Spleen (tissue), 11 donors: ENCODE measurements at regions not wholly inside any gene's neighbourhood (a gene's known extent, or its start where the extent isn't known, plus 50 kb on each side); places are given as distances from the start of the nearest gene placed in this dataset.

Source experiments
- DNase-seq: peaks from one replicate; pipeline ENCODE4 v3.0.0-alpha.2; 2020
- H3K27ac ChIP-seq, 8 donors: fragments of 200-600 bp; sonication (generic) in 7 of 8; 1 replicate in 4 of 8; 2 replicates in 4 of 8; pipeline versions ENCODE4 v1.5.0 to v1.8.0; 2016 to 2021; ENCODE audit warnings: inconsistent platforms in 4 of 8, mild to moderate bottlenecking in 4 of 8, moderate library complexity in 1 of 8
- H3K27me3 ChIP-seq, 7 donors: fragments of 200-600 bp; sonication (generic) in 6 of 7; replicated peaks in 1 of 7; 1 replicate in 4 of 7; 2 replicates in 3 of 7; pipeline versions ENCODE4 v1.5.0 to v1.8.0; 2016 to 2021; ENCODE audit warnings: inconsistent platforms in 3 of 7, mild to moderate bottlenecking in 1 of 7
- H3K36me3 ChIP-seq, 6 donors: fragments of 200-600 bp; sonication (generic) in 5 of 6; 1 replicate in 4 of 6; 2 replicates in 2 of 6; pipeline versions ENCODE4 v1.5.0 to v1.8.0; 2016 to 2021; ENCODE audit warnings: inconsistent platforms in 2 of 6
- H3K4me1 ChIP-seq, 6 donors: fragments of 200-600 bp; sonication (generic) in 5 of 6; 1 replicate in 3 of 6; 2 replicates in 3 of 6; pipeline versions ENCODE4 v1.5.0 to v1.8.0; 2016 to 2021; ENCODE audit warnings: inconsistent platforms in 3 of 6
- H3K4me3 ChIP-seq, 8 donors: fragments of 200-600 bp; sonication (generic) in 7 of 8; 1 replicate in 4 of 8; 2 replicates in 4 of 8; pipeline versions ENCODE4 v1.5.0 to v1.8.0; 2016 to 2021; ENCODE audit warnings: inconsistent platforms in 4 of 8, mild to moderate bottlenecking in 4 of 8, moderate library complexity in 2 of 8
- H3K9me3 ChIP-seq, 8 donors: fragments of 200-600 bp; sonication (generic) in 7 of 8; 1 replicate in 4 of 8; 2 replicates in 4 of 8; pipeline versions ENCODE4 v1.5.0 to v1.8.0; 2016 to 2021; ENCODE audit warnings: inconsistent platforms in 4 of 8
- POLR2A ChIP-seq, 3 donors: fragments of 450-650 bp; IDR thresholded peaks; one replicate each; pipeline ENCODE4 v1.5.1; 2017; ENCODE audit warnings: antibody characterized with exemption in 3 of 3, mild to moderate bottlenecking in 1 of 3
- POLR2AphosphoS5 ChIP-seq, 3 donors: sonication (generic); formaldehyde crosslinking; IDR thresholded peaks; one replicate each; pipeline ENCODE4 v1.5.1; 2017; ENCODE audit warnings: antibody characterized with exemption in 3 of 3
- WGBS, 5 donors: extraction: QIAGEN DNeasy Blood & Tissue Kit in 3 of 5; methylation state at CpG; one replicate each; pipeline versions ENCODE4 v1.1.5 to v1.1.7; 2013 to 2018; 5-methylcytosine and 5-hydroxymethylcytosine counted together
- intact Hi-C: fragments of 100-400 bp; cut with DNase I; formaldehyde crosslinking; loops from one replicate; pipeline ENCODE4 v1.15.0; 2023; ENCODE audit warnings: low total_unique reads
- TF ChIP-seq, protein P1 (sequence below), 11 experiments: fragments of 200-600 bp in 7 of 11; fragments of 450-650 bp in 4 of 11; sonication (generic) in 4 of 11; IDR thresholded peaks in 8 of 11; conservative IDR thresholded peaks in 3 of 11; 1 replicate in 7 of 11; 2 replicates in 4 of 11; pipeline versions ENCODE4 v1.4.0 to v1.8.0; 2016 to 2021; ENCODE audit warnings: antibody characterized with exemption in 11 of 11, inconsistent platforms in 4 of 11, mild to moderate bottlenecking in 1 of 11
- donor health status: healthy with polysubstance abuse.
- donor health status: DM: no; HTN: no; CAD: no; lungs with moderate emphysema.
- donor health status: DM: no; HTN: no; CAD: no.
- donor health status: Bipolar disorder and iron deficiency.
- donor health status: healthy.
- donor health status: DM: no; HTN: no; CAD: no.
- donor health status: DM: yes; HTN: yes; CAD: no.

DNA sequence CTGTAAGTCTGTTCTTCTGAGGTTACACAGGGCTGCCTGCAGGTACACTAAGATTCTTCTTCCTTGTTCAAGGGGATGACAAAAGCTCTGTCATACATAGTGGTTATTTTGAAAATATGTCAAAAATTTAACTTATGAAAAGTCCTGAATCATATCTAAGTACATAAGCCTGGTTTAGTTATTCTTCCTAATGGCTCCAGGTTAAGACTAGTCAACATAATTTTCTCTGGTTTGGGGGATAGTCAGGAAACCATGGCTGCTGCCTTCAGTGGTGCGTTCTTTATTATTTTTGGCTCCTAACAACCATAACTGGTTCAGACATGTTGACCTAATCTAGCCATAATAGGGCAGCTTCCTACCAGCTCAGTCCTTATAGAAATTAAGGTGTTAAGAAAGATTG lies 257.4 kb upstream of the DDI1 start:
- Histone ChIP-seq H3K27me3 (no peaks in the 10 kb centered on the region), H3K4me1 (no peaks in the 10 kb centered on the region), H3K9me3 (no peaks in the 10 kb centered on the region), H3K27ac (no peak overlapping the region), H3K36me3 (no peaks in the 10 kb centered on the region), H3K4me3 (no peak overlapping the region)
- DNase-seq: no peak
- 86 to 100% (median 93%) methylated on average over 1 of the region's 1 CpG for WGBS, 5 donors
- intact Hi-C loops: no loop called here
- TF ChIP-seq POLR2AphosphoS5 (IDR thresholded peaks at IDR 0.05): no peak
- TF ChIP-seq, protein P1, sequence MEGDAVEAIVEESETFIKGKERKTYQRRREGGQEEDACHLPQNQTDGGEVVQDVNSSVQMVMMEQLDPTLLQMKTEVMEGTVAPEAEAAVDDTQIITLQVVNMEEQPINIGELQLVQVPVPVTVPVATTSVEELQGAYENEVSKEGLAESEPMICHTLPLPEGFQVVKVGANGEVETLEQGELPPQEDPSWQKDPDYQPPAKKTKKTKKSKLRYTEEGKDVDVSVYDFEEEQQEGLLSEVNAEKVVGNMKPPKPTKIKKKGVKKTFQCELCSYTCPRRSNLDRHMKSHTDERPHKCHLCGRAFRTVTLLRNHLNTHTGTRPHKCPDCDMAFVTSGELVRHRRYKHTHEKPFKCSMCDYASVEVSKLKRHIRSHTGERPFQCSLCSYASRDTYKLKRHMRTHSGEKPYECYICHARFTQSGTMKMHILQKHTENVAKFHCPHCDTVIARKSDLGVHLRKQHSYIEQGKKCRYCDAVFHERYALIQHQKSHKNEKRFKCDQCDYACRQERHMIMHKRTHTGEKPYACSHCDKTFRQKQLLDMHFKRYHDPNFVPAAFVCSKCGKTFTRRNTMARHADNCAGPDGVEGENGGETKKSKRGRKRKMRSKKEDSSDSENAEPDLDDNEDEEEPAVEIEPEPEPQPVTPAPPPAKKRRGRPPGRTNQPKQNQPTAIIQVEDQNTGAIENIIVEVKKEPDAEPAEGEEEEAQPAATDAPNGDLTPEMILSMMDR (IDR thresholded peaks at IDR 0.05 in 8 of 11, conservative IDR thresholded peaks at IDR 0.05 in 3 of 11): no peak

DNA sequence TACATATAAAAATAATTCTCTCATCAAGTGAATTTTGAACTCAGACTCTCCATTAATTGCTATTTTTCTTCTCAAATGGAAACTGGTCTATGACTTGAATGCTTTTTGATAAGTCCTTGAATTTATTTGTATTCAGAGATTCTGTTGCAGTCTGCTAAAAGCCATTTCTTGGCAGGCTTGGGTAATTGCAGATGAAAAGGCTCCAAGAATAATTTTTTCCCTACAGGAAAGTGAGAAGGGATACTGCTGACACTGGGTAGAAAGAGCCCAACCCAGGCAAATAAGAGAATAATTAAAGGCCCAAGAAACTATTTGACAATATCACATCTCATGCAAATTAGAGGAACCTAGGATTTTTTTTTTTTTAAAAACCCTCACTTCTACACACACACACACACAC lies 246.5 kb upstream of the DDI1 start:
- peaks cover 0 to 31% (median 14%) of the 10 kb centered on the region in 8 donors for H3K9me3 ChIP-seq
- H3K36me3 ChIP-seq: no peaks in the 10 kb centered on the region
- intact Hi-C loops: no loop called here
- DNase-seq: no peak
- no peaks in the 10 kb centered on the region for H3K27me3 ChIP-seq
- H3K27ac ChIP-seq: no peak overlapping the region
- no peaks in the 10 kb centered on the region for H3K4me1 ChIP-seq
- H3K4me3 ChIP-seq: no peak overlapping the region
- TF ChIP-seq, protein P1 (IDR thresholded peaks at IDR 0.05 in 8 of 11, conservative IDR thresholded peaks at IDR 0.05 in 3 of 11): no peak
- no peak for TF ChIP-seq POLR2AphosphoS5 (IDR thresholded peaks at IDR 0.05)
- no peak for TF ChIP-seq POLR2A (IDR thresholded peaks at IDR 0.05)

DNA sequence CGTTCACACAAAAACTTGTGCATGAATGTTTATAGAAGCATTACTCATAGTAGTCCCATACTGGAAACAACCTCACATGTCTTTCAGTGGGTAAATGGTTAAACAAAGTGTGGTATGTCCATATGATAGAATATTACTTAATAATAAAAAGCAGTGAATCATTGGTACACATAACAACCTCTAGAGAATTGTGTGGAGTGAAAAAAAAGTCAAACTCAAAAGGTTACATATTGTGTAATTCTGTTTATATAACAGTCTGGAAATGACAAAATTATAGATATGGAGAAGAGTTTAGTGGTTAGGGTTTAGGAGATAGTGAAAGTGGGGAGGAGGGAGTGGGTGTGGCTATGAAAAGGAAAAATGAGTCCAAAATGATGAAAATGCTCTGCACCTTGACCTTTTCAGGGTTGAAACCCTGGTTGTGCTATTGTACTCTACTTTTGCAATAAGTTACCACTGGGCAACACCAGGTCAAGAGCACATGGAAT lies 243.4 kb upstream of the DDI1 start:
- no peak for TF ChIP-seq POLR2A (IDR thresholded peaks at IDR 0.05)
- TF ChIP-seq, protein P1 (IDR thresholded peaks at IDR 0.05 in 8 of 11, conservative IDR thresholded peaks at IDR 0.05 in 3 of 11): no peak
- TF ChIP-seq POLR2AphosphoS5 (IDR thresholded peaks at IDR 0.05): no peak
- WGBS, 5 donors: 90 to 100% (median 96%) methylated on average over 1 of the region's 1 CpG
- no peaks in the 10 kb centered on the region for H3K36me3 ChIP-seq
- H3K4me3 ChIP-seq: no peak overlapping the region
- DNase-seq: no peak
- no peaks in the 10 kb centered on the region for H3K27me3 ChIP-seq
- peaks cover 0 to 20% (median 10%) of the 10 kb centered on the region in 8 donors for H3K9me3 ChIP-seq
- no peak overlapping the region for H3K27ac ChIP-seq
- intact Hi-C loops: no loop called here
- H3K4me1 ChIP-seq: no peaks in the 10 kb centered on the region

DNA sequence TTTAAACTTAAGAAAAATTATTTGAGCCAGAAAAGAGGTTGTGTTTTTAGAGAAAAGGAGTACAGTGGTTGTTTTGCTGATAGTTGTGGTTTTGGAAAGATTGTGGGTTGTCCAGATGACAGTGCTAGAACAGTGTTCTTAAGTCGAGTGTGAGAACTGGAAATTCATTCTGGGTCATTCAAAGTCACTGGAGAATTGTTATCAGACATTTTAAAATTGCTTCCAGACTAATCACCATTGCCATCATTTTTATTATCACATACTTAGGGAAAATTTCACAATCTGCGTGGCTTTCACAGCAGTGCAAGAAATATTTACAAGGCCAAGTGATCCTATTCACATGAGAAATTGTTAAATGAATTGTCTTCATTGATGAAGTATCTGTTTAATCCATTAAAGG lies 242.2 kb upstream of the DDI1 start:
- no peaks in the 10 kb centered on the region for H3K27me3 ChIP-seq
- H3K9me3 ChIP-seq: peaks cover 0 to 20% (median 10%) of the 10 kb centered on the region in 8 donors
- H3K27ac ChIP-seq: no peak overlapping the region
- WGBS, 5 donors: 31 to 60% (median 52%) methylated on average over 2 of the region's 2 CpGs
- H3K4me1 ChIP-seq: no peaks in the 10 kb centered on the region
- H3K4me3 ChIP-seq: no peak overlapping the region
- DNase-seq: no peak
- intact Hi-C loops: no loop called here
- H3K36me3 ChIP-seq: no peaks in the 10 kb centered on the region
- TF ChIP-seq, protein P1 (IDR thresholded peaks at IDR 0.05 in 8 of 11, conservative IDR thresholded peaks at IDR 0.05 in 3 of 11): no peak
- TF ChIP-seq POLR2AphosphoS5 (IDR thresholded peaks at IDR 0.05) (no peak), POLR2A (IDR thresholded peaks at IDR 0.05) (no peak)
